ENCODE measurements at regions not wholly inside any gene's neighbourhood (a gene's known extent, or its start where the extent isn't known, plus 50 kb on each side); places are given as distances from the start of the nearest gene placed in this dataset.

DNA sequence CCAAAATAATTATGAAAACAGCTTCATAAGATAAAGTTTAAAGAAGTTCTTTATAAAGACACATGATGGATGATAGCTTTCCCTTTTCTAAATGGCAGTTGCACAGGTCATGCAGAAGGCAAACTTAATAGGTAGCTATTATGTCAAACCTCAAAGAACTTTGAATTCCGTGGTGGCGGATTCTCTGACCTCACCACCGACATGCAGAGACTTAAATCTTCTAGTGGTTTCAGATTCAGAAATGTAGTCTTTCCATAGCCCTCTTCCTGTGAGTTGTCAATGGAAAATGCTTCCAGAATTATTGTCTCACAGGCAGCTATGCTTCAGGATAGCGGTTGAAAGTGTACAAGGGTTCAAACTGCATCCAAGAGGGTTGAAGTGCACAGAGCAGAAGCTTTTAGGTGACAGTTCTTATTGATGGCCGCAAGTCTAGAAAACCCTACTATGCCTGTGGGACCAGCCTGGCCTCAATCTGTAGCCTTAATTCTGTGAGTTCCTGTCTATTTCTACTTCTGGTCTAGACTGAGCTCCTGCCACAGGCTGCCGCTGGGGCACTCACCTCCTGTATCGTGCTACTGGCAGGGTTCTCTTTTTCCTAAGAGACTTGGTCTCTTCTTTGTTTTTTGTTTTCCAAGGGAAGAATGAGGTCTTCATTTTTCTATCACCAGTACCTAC, 117.0 kb upstream of the ERRFI1 start:
- no peak overlapping the region for H3K4me3 ChIP-seq (ENCODE audit: low read depth, low read length)
- peak; percentile 50 for DNase-seq (ENCODE audit: low read depth, low spot score)
- ChIA-PET POLR2A (interaction anchor here (0.8 to 1.5 kb wide), 3 partner anchors 49 to 111 kb away, joined by 4 read pairs; no protein-coding TSS in a partner anchor), CTCF (interaction anchor here (0.9 to 1.9 kb wide), 4 partner anchors 9 to 171 kb away, joined by 5 to 6 read pairs (median 6); no protein-coding TSS in a partner anchor)
- TF ChIP-seq CTCF (IDR thresholded peaks at IDR 0.05; ENCODE audit: insufficient read depth, low read length, missing control alignments) = no peak

GRCh38 chr1:8139941-8140340, 113.8 kb upstream of the ERRFI1 start:
- POLR2A ChIA-PET = no interaction called here
- H3K4me3 ChIP-seq (ENCODE audit: low read depth, low read length) = no peak overlapping the region
- CTCF ChIA-PET = no interaction called here
- no peak for DNase-seq (ENCODE audit: low read depth, low spot score)
- no peak for TF ChIP-seq CTCF (IDR thresholded peaks at IDR 0.05; ENCODE audit: insufficient read depth, low read length, missing control alignments)

- CTCF ChIA-PET = no interaction called here
- no peak overlapping the region for H3K4me3 ChIP-seq (ENCODE audit: low read depth, low read length)
- no peak for TF ChIP-seq CTCF (IDR thresholded peaks at IDR 0.05; ENCODE audit: insufficient read depth, low read length, missing control alignments)
- POLR2A ChIA-PET = no interaction called here
- no peak for DNase-seq (ENCODE audit: low read depth, low spot score)
Observed at GRCh38 chr1:8139383-8139782, 113.3 kb upstream of the ERRFI1 start.

- TF ChIP-seq CTCF (IDR thresholded peaks at IDR 0.05; ENCODE audit: insufficient read depth, low read length, missing control alignments) = no peak
- ChIA-PET CTCF (interaction anchor here (1.4 kb wide), 1 partner anchor 30 kb away, joined by 4 read pairs; no protein-coding TSS in a partner anchor), POLR2A (no interaction called here)
- DNase-seq (ENCODE audit: low read depth, low spot score) = no peak
- no peak overlapping the region for H3K4me3 ChIP-seq (ENCODE audit: low read depth, low read length)
Observed at GRCh38 chr1:8138673-8139072, 112.6 kb upstream of the ERRFI1 start.

DNA sequence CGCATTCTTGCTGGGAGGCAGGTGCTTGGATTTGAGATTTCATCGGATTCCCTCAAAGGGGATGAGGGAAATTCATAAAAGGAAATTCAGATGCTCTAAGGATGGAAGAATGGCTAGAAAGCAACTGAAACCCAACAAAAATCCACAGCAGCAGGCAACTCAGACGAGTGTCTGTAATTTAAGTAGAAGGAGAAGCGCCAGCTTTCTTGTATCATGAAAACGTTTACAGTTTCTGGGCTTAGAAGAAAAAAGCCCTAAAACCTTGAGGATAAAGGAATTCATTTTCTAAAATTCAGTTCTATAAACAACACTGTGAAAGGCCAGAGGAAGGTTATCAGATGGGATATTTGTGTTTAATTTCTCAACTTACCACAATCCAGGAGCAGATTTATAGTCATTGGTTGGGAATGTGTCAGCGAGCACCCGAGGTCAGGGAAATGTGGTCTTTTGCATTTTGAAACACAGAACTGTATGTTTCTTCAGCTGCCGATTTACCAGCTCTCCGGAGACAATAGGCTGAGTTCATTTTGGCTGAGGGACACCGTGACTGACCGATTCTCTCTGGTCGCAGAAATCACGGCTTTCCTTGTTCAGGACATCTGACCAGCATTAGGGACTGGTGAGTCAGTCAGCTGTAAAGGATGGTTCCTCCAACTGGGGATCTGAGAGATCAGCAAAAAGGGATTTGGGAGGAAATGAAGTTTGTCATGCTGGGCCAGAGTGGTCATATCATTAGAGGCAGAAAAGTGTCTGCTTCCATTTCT, 111.6 kb upstream of the ERRFI1 start:
- TF ChIP-seq CTCF (IDR thresholded peaks at IDR 0.05; ENCODE audit: insufficient read depth, low read length, missing control alignments) = no peak

DNA sequence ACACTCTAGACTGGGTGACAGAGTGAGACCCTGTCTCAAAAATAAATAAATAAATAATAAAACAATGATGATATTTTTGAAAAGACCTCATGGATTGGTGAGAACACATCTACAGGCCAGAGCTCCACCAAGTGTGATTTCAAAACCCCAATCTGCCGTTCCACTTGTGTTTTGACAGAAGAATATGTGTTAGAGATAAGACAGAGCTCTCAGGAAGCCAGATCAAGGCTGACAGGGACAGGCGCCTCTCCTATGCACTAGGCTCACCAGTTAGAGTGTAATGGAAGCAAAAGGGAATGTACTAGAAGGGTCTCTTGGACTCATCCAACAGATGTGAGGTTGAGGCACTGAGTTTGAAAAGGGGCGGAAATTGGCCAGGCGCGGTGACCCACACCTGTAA, 110.7 kb upstream of the ERRFI1 start:
- CTCF ChIA-PET = interaction anchor here (0.7 to 2.3 kb wide), 6 partner anchors 9 to 177 kb away, joined by 3 to 7 read pairs (median 4); no protein-coding TSS in a partner anchor
- DNase-seq (ENCODE audit: low read depth, low spot score) = no peak

More for the DNA sequence above, 111.6 kb upstream of the ERRFI1 start:
- peak; percentile 82 for DNase-seq (ENCODE audit: low read depth, low spot score)
- POLR2A ChIA-PET = interaction anchor here (0.7 to 1.3 kb wide), 2 partner anchors 21 to 60 kb away, joined by 3 read pairs; no protein-coding TSS in a partner anchor
- no peak overlapping the region; the same call in 1 of the 2 replicates for H3K4me3 ChIP-seq (ENCODE audit: low read depth, low read length)
- CTCF ChIA-PET = interaction anchor here (0.7 to 1.4 kb wide), 5 partner anchors 8 to 177 kb away, joined by 3 to 5 read pairs (median 3); no protein-coding TSS in a partner anchor

More for the DNA sequence above, 110.7 kb upstream of the ERRFI1 start:
- TF ChIP-seq CTCF (IDR thresholded peaks at IDR 0.05; ENCODE audit: insufficient read depth, low read length, missing control alignments) = no peak
- no peak overlapping the region for H3K4me3 ChIP-seq (ENCODE audit: low read depth, low read length)
- POLR2A ChIA-PET = no interaction called here
